ENCODE measurements at regions not wholly inside any gene's neighbourhood (a gene's known extent, or its start where the extent isn't known, plus 50 kb on each side); places are given as distances from the start of the nearest gene placed in this dataset.

DNA sequence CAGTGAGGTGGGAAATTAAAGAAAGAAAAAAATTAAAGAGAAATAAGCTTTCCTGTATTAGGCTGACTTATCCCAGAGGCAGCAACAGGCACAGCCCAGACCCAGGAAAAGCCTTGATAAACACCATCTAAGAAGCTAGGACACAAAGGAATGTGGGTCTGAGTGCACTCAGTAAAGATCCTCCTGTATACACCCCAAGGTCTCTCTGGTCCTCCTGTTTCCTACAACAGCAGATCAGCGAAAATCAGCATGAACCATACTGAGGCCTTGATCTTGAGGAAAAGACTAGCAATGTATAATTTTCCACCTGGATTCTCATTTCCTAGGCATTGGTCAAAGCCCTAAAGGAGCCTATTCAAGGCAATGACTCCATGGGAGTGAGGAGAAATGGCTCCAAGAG lies 486.3 kb upstream of the CCDC196 start:
- TF ChIP-seq POLR2AphosphoS5 (IDR thresholded peaks at IDR 0.05) (no peak), POLR2A (IDR thresholded peaks at IDR 0.05) (no peak)
- TF ChIP-seq, protein P1, sequence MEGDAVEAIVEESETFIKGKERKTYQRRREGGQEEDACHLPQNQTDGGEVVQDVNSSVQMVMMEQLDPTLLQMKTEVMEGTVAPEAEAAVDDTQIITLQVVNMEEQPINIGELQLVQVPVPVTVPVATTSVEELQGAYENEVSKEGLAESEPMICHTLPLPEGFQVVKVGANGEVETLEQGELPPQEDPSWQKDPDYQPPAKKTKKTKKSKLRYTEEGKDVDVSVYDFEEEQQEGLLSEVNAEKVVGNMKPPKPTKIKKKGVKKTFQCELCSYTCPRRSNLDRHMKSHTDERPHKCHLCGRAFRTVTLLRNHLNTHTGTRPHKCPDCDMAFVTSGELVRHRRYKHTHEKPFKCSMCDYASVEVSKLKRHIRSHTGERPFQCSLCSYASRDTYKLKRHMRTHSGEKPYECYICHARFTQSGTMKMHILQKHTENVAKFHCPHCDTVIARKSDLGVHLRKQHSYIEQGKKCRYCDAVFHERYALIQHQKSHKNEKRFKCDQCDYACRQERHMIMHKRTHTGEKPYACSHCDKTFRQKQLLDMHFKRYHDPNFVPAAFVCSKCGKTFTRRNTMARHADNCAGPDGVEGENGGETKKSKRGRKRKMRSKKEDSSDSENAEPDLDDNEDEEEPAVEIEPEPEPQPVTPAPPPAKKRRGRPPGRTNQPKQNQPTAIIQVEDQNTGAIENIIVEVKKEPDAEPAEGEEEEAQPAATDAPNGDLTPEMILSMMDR (IDR thresholded peaks at IDR 0.05): no peak
